A549 (cell line): ENCODE measurements at regions not wholly inside any gene's neighbourhood (a gene's known extent, or its start where the extent isn't known, plus 50 kb on each side); places are given as distances from the start of the nearest gene placed in this dataset.

Source experiments
- CTCF ChIP-seq: fragments of >200 bp; sonication (Bioruptor Twin); formaldehyde crosslinking; IDR thresholded peaks from 3 replicates; pipeline ENCODE4 v1.5.1; 2016
- MAX ChIP-seq: IDR thresholded peaks from 2 replicates; pipeline ENCODE4 v1.6.1; 2012
- RCOR1 ChIP-seq: fragments of 150-350 bp; IDR thresholded peaks from 2 replicates; pipeline ENCODE4 v1.6.1; 2014; ENCODE audit warnings: antibody characterized with exemption, low read length, low read depth

- TF ChIP-seq CTCF (no peak), RCOR1 (no peak), MAX (no peak)
These were observed 424.3 kb downstream of the MBD2 start for GRCh38 chr18:53800171-53800570.
